Kidney (tissue), 13 donors: ENCODE measurements at regions not wholly inside any gene's neighbourhood (a gene's known extent, or its start where the extent isn't known, plus 50 kb on each side); places are given as distances from the start of the nearest gene placed in this dataset.

Source experiments
- DNase-seq, 5 donors: peaks; one replicate each; pipeline ENCODE4 v3.0.0-alpha.2; 2013 to 2020
- FAIRE-seq: peaks from 2 replicates; lab custom pipeline; 2012; peaks lifted over from hg19 to GRCh38; lab: Jason Lieb, UNC
- H3K27ac ChIP-seq, 2 donors: one replicate each; pipeline ENCODE4 v1.7.0; 2013; ENCODE audit warnings: low read depth in 2 of 2, low read length in 2 of 2, inconsistent platforms in 1 of 2
- H3K27me3 ChIP-seq: one replicate; pipeline ENCODE4 v1.7.1; 2013; ENCODE audit warnings: low read length, inconsistent platforms; ENCODE audit not compliant: control insufficient read depth, insufficient read depth
- H3K36me3 ChIP-seq, 3 donors: one replicate each; pipeline versions ENCODE4 v1.7.0 to v1.7.1; 2013; ENCODE audit warnings: low read length in 3 of 3, control low read depth in 1 of 3, inconsistent platforms in 1 of 3; ENCODE audit not compliant: insufficient read depth in 3 of 3, control insufficient read depth in 2 of 3
- H3K4me1 ChIP-seq, 3 donors: one replicate each; pipeline versions ENCODE4 v1.7.0 to v1.7.1; 2013; ENCODE audit warnings: low read length in 3 of 3, inconsistent platforms in 1 of 3, low read depth in 1 of 3; ENCODE audit not compliant: control insufficient read depth in 2 of 3, insufficient read depth in 2 of 3
- H3K4me3 ChIP-seq, 3 donors: one replicate each; pipeline versions ENCODE4 v1.7.0 to v1.8.1; 2013; ENCODE audit warnings: low read length in 3 of 3, control low read depth in 1 of 3, inconsistent platforms in 1 of 3
- H3K9ac ChIP-seq, 3 donors: one replicate each; pipeline versions ENCODE4 v1.7.0 to v1.7.1; 2013; ENCODE audit warnings: low read length in 3 of 3, control low read depth in 1 of 3, inconsistent platforms in 1 of 3
- H3K9me3 ChIP-seq, 3 donors: one replicate each; pipeline versions ENCODE4 v1.7.0 to v1.7.1; 2013; ENCODE audit warnings: low read length in 3 of 3, control low read depth in 1 of 3, inconsistent platforms in 1 of 3; ENCODE audit not compliant: control insufficient read depth in 2 of 3, insufficient read depth in 1 of 3
- CTCF ChIP-seq: IDR thresholded peaks from 3 replicates; pipeline ENCODE4 v1.5.1; 2012; ENCODE audit warnings: mild to moderate bottlenecking, moderate library complexity, borderline replicate concordance; ENCODE audit not compliant: insufficient read depth; ENCODE audit errors: extremely low read depth
- intact Hi-C: fragments of 100-400 bp; cut with DNase I; formaldehyde crosslinking; loops from one replicate; pipeline ENCODE4 v1.11.1; 2022
- donor health status: control.
- donor health status: control.
- donor health status: control.
- donor health status: control.
- donor health status: control.
- donor health status: DM: yes; HTN: yes; CAD: no.
- donor health status: Normal renal cell carcinoma (clear cell type).

GRCh38 chr4:163228648-163229047 lies 62.0 kb upstream of the NAF1 start:
- no peaks in the 10 kb centered on the region for H3K36me3 ChIP-seq
- no peak overlapping the region for H3K4me3 ChIP-seq
- H3K9me3 ChIP-seq, result peaks cover 0 to 2% (median 0%) of the 10 kb centered on the region in 3 donors
- H3K9ac ChIP-seq, result no peak overlapping the region
- intact Hi-C loops, result no loop called here
- TF ChIP-seq CTCF, result no peak
- no peak for FAIRE-seq
- no peak for DNase-seq
- H3K27ac ChIP-seq, result no peak overlapping the region
- no peaks in the 10 kb centered on the region for H3K27me3 ChIP-seq
- no peaks in the 10 kb centered on the region for H3K4me1 ChIP-seq

- intact Hi-C loops, result no loop called here
- DNase-seq (no peak), FAIRE-seq (no peak)
- Histone ChIP-seq H3K9ac (no peak overlapping the region), H3K36me3 (no peaks in the 10 kb centered on the region), H3K4me3 (no peak overlapping the region), H3K9me3 (no peaks in the 10 kb centered on the region), H3K27ac (no peak overlapping the region), H3K27me3 (no peaks in the 10 kb centered on the region), H3K4me1 (no peaks in the 10 kb centered on the region)
- no peak for TF ChIP-seq CTCF
Observed at GRCh38 chr4:163221467-163221866, 54.8 kb upstream of the NAF1 start.

- intact Hi-C loops, result no loop called here
- H3K9me3 ChIP-seq, result no peaks in the 10 kb centered on the region
- H3K4me1 ChIP-seq, result no peaks in the 10 kb centered on the region
- H3K9ac ChIP-seq, result no peak overlapping the region
- no peak overlapping the region for H3K4me3 ChIP-seq
- H3K27ac ChIP-seq, result no peak overlapping the region
- no peaks in the 10 kb centered on the region for H3K27me3 ChIP-seq
- no peak for TF ChIP-seq CTCF
- DNase-seq, result no peak
- no peaks in the 10 kb centered on the region for H3K36me3 ChIP-seq
- no peak for FAIRE-seq
Observed at GRCh38 chr4:163217505-163217904, 50.8 kb upstream of the NAF1 start.
